NB4 (cell line): ENCODE measurements at regions not wholly inside any gene's neighbourhood (a gene's known extent, or its start where the extent isn't known, plus 50 kb on each side); places are given as distances from the start of the nearest gene placed in this dataset.

ENCODE experiments used
- MYC ChIP-seq: IDR thresholded peaks from 2 replicates; pipeline ENCODE4 v1.6.1; 2011; ENCODE audit warnings: low read depth, low read length
- TF ChIP-seq, protein P1 (sequence below): IDR thresholded peaks from one replicate; pipeline ENCODE4 v1.5.1; 2012; ENCODE audit warnings: low read depth, low read length

DNA sequence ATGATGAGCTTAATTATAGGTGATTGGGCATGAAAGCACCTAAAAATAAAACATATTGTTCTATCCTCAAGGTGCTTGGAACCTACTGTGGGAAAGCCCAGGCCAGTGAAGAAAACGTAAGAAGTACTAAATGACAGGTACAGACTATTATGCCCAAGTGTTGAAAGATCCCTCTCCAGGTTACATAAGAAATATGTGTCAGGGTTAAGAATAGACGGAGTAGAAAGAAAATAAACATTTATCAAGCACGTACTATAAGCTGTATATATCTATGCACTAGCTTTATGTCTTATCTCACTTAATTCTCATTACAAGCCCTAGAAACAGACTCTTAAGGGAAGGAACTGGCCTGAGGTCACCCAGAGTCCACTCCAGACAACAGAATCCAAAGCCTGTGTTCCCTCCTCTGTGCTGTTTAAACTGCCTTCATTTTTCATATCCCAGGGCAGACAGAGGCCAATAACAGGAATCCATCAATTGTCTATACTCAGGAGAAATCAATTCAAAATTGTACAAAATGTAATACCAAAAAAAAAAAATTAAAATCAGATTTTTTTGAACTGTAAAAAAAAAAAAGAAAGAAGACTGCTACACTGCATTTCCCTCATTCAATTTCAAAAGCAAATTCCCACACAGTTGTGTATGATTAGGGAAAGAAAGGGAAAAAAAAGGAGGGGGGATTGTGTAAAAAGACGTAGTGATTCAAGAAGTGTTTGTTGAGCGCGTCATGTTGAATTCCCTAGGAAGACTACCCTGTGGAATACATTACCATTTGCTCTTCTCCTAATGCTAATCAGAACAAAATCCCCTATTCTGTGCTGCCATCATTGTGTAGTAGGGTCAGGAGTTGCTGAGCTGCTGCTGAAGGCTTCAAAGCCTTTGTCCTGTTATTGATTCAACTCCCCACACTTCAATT lies 156.3 kb downstream of the IRS1 start:
- TF ChIP-seq, protein P1, sequence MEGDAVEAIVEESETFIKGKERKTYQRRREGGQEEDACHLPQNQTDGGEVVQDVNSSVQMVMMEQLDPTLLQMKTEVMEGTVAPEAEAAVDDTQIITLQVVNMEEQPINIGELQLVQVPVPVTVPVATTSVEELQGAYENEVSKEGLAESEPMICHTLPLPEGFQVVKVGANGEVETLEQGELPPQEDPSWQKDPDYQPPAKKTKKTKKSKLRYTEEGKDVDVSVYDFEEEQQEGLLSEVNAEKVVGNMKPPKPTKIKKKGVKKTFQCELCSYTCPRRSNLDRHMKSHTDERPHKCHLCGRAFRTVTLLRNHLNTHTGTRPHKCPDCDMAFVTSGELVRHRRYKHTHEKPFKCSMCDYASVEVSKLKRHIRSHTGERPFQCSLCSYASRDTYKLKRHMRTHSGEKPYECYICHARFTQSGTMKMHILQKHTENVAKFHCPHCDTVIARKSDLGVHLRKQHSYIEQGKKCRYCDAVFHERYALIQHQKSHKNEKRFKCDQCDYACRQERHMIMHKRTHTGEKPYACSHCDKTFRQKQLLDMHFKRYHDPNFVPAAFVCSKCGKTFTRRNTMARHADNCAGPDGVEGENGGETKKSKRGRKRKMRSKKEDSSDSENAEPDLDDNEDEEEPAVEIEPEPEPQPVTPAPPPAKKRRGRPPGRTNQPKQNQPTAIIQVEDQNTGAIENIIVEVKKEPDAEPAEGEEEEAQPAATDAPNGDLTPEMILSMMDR, result no peak
- TF ChIP-seq MYC, result no peak
